WTC11 (cell line): ENCODE measurements at regions not wholly inside any gene's neighbourhood (a gene's known extent, or its start where the extent isn't known, plus 50 kb on each side); places are given as distances from the start of the nearest gene placed in this dataset.

Experiments used
- CREB1 ChIP-seq: sonication (generic); formaldehyde crosslinking; IDR thresholded peaks from 2 replicates; pipeline ENCODE4 v1.8.0; 2023; ENCODE audit warnings: mild to moderate bottlenecking, missing genetic modification reagents
- FOXJ3 ChIP-seq: sonication (generic); formaldehyde crosslinking; IDR thresholded peaks from 2 replicates; pipeline ENCODE4 v1.9.0; 2021; ENCODE audit warnings: missing genetic modification reagents, mild to moderate bottlenecking, borderline replicate concordance
- FOXP1 ChIP-seq: sonication (generic); formaldehyde crosslinking; IDR thresholded peaks from 2 replicates; pipeline ENCODE4 v1.8.0; 2022; ENCODE audit warnings: missing genetic modification reagents, mild to moderate bottlenecking, moderate library complexity, borderline replicate concordance
- NR2C2 ChIP-seq: sonication (generic); formaldehyde crosslinking; IDR thresholded peaks from 2 replicates; pipeline ENCODE4 v1.8.0; 2022; ENCODE audit warnings: mild to moderate bottlenecking, missing genetic modification reagents
- SMAD3 ChIP-seq: sonication (generic); formaldehyde crosslinking; IDR thresholded peaks from 2 replicates; pipeline ENCODE4 v1.8.0; 2022; ENCODE audit warnings: missing genetic modification reagents, mild to moderate bottlenecking, borderline replicate concordance
- ZBTB43 ChIP-seq: sonication (generic); formaldehyde crosslinking; IDR thresholded peaks from 2 replicates; pipeline ENCODE4 v1.8.1; 2023; ENCODE audit warnings: mild to moderate bottlenecking, missing genetic modification reagents
- TF ChIP-seq, protein P1 (sequence below): fragments of 200-600 bp; IDR thresholded peaks from 2 replicates; pipeline ENCODE4 v1.8.0; 2022; ENCODE audit warnings: antibody characterized with exemption
- TF ChIP-seq, protein P2 (sequence below): sonication (generic); formaldehyde crosslinking; IDR thresholded peaks from 2 replicates; pipeline ENCODE4 v1.8.1; 2023; ENCODE audit warnings: mild to moderate bottlenecking, moderate library complexity, missing genetic modification reagents

- TF ChIP-seq, protein P1, sequence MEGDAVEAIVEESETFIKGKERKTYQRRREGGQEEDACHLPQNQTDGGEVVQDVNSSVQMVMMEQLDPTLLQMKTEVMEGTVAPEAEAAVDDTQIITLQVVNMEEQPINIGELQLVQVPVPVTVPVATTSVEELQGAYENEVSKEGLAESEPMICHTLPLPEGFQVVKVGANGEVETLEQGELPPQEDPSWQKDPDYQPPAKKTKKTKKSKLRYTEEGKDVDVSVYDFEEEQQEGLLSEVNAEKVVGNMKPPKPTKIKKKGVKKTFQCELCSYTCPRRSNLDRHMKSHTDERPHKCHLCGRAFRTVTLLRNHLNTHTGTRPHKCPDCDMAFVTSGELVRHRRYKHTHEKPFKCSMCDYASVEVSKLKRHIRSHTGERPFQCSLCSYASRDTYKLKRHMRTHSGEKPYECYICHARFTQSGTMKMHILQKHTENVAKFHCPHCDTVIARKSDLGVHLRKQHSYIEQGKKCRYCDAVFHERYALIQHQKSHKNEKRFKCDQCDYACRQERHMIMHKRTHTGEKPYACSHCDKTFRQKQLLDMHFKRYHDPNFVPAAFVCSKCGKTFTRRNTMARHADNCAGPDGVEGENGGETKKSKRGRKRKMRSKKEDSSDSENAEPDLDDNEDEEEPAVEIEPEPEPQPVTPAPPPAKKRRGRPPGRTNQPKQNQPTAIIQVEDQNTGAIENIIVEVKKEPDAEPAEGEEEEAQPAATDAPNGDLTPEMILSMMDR: no peak
- TF ChIP-seq CREB1 (no peak), NR2C2 (CRISPR knock-in tag) (no peak), ZBTB43 (CRISPR knock-in tag) (no peak), FOXP1 (CRISPR knock-in tag) (no peak), FOXJ3 (CRISPR knock-in tag) (no peak), SMAD3 (CRISPR knock-in tag) (no peak)
- TF ChIP-seq, protein P2, sequence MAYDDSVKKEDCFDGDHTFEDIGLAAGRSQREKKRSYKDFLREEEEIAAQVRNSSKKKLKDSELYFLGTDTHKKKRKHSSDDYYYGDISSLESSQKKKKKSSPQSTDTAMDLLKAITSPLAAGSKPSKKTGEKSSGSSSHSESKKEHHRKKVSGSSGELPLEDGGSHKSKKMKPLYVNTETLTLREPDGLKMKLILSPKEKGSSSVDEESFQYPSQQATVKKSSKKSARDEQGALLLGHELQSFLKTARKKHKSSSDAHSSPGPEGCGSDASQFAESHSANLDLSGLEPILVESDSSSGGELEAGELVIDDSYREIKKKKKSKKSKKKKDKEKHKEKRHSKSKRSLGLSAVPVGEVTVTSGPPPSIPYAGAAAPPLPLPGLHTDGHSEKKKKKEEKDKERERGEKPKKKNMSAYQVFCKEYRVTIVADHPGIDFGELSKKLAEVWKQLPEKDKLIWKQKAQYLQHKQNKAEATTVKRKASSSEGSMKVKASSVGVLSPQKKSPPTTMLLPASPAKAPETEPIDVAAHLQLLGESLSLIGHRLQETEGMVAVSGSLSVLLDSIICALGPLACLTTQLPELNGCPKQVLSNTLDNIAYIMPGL: no peak
These were observed 223.1 kb downstream of the MAP2K6 start for GRCh38 chr17:69637446-69638156.
